Prostate gland (tissue), 2 donors: ENCODE measurements at regions not wholly inside any gene's neighbourhood (a gene's known extent, or its start where the extent isn't known, plus 50 kb on each side); places are given as distances from the start of the nearest gene placed in this dataset.

Experiments
- POLR2A ChIP-seq: fragments of 450-650 bp; IDR thresholded peaks from one replicate; pipeline ENCODE4 v1.6.1; 2016; ENCODE audit warnings: antibody characterized with exemption, mild to moderate bottlenecking
- TF ChIP-seq, protein P1 (sequence below), 4 experiments: fragments of 200-600 bp in 2 of 4; fragments of 450-650 bp in 2 of 4; sonication (generic) in 2 of 4; IDR thresholded peaks; 1 replicate in 3 of 4; 2 replicates in 1 of 4; pipeline ENCODE4 v1.5.1; 2016 to 2019; ENCODE audit warnings: antibody characterized with exemption in 4 of 4, mild to moderate bottlenecking in 2 of 4, moderate library complexity in 2 of 4

DNA sequence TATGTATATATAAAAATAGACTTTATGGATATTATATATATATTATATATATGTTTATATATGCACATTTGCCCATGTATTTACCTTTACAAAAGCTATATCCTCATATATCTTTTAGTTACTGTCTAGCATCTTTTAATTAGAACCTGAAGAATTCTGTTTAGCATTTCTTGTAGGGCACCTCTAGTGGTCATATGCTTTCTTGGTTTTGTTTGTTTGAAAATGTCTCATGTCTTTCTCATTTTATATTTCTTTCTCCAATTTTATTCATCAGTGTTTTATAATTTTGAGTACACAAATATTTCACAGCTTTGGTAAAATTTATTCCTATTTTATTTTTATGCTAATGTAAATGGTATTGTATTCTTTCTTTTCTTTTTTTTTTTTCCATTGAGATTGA is 70.3 kb upstream of the SPIN4 start:
- TF ChIP-seq, protein P1, sequence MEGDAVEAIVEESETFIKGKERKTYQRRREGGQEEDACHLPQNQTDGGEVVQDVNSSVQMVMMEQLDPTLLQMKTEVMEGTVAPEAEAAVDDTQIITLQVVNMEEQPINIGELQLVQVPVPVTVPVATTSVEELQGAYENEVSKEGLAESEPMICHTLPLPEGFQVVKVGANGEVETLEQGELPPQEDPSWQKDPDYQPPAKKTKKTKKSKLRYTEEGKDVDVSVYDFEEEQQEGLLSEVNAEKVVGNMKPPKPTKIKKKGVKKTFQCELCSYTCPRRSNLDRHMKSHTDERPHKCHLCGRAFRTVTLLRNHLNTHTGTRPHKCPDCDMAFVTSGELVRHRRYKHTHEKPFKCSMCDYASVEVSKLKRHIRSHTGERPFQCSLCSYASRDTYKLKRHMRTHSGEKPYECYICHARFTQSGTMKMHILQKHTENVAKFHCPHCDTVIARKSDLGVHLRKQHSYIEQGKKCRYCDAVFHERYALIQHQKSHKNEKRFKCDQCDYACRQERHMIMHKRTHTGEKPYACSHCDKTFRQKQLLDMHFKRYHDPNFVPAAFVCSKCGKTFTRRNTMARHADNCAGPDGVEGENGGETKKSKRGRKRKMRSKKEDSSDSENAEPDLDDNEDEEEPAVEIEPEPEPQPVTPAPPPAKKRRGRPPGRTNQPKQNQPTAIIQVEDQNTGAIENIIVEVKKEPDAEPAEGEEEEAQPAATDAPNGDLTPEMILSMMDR (IDR thresholded peaks at IDR 0.05): no peak
- TF ChIP-seq POLR2A: no peak
